Mammary epithelial cell (primary cell): ENCODE measurements at regions not wholly inside any gene's neighbourhood (a gene's known extent, or its start where the extent isn't known, plus 50 kb on each side); places are given as distances from the start of the nearest gene placed in this dataset.

ENCODE experiments used
- CTCF ChIP-seq, 2 donors: IDR thresholded peaks in 1 of 2; conservative IDR thresholded peaks in 1 of 2; 2 replicates each; pipeline ENCODE4 v1.5.1; 2011 to 2012; ENCODE audit warnings: inconsistent platforms in 2 of 2, low read length in 2 of 2, mild to moderate bottlenecking in 2 of 2, control low read depth in 1 of 2, low read depth in 1 of 2; ENCODE audit not compliant: insufficient read depth in 1 of 2; ENCODE audit errors: extremely low read depth in 1 of 2
- EZH2 ChIP-seq: IDR thresholded peaks from 2 replicates; pipeline ENCODE4 v1.6.1; 2012; ENCODE audit warnings: low read length, inconsistent platforms, borderline replicate concordance

GRCh38 chr16:35187665-35188225 is 1728.3 kb downstream of the TP53TG3F start:
- no peak for TF ChIP-seq CTCF (conservative IDR thresholded peaks at IDR 0.05 in 1 of 2, IDR thresholded peaks at IDR 0.05 in 1 of 2; ENCODE audit: extremely low read depth in 1 of 2, insufficient read depth in 1 of 2, low read depth in 1 of 2, low read length in 2 of 2)
- no peak for TF ChIP-seq EZH2
